ENCODE measurements at regions not wholly inside any gene's neighbourhood (a gene's known extent, or its start where the extent isn't known, plus 50 kb on each side); places are given as distances from the start of the nearest gene placed in this dataset.

- no peak overlapping the region for H3K4me3 ChIP-seq (ENCODE audit: low read depth, low read length)
- intact Hi-C loops (cut with micrococcal nuclease; ENCODE audit: unreplicated experiment) = no loop called here
- TF ChIP-seq CTCF (IDR thresholded peaks at IDR 0.05; ENCODE audit: insufficient read depth in 1 of 2, low read depth in 1 of 2, low read length in 1 of 2, severe bottlenecking in 1 of 2, unreplicated experiment in 1 of 2) = no peak
- H3K4me1 Mint-ChIP-seq (ENCODE audit: low read depth, unreplicated experiment) = peaks cover 24% of the 10 kb centered on the region
- no peaks in the 10 kb centered on the region for H3K36me3 ChIP-seq (ENCODE audit: control insufficient read depth, insufficient read depth, low read length)
- CTCF ChIA-PET = no interaction called here
- H3K9me3 Mint-ChIP-seq (ENCODE audit: unreplicated experiment) = peaks cover 8% of the 10 kb centered on the region
- no peak overlapping the region for H3K4me3 Mint-ChIP-seq (ENCODE audit: unreplicated experiment)
- H3K27ac Mint-ChIP-seq (ENCODE audit: unreplicated experiment) = no peak overlapping the region
- POLR2A ChIA-PET = no interaction called here
- no peaks in the 10 kb centered on the region for H3K27me3 ChIP-seq (replicated peaks; ENCODE audit: control insufficient read depth, insufficient read depth, low read length)
- H3K27me3 Mint-ChIP-seq (ENCODE audit: insufficient read depth, unreplicated experiment) = no peaks in the 10 kb centered on the region
- no peaks in the 10 kb centered on the region for H3K9me3 ChIP-seq
- no peaks in the 10 kb centered on the region for H3K36me3 Mint-ChIP-seq (ENCODE audit: insufficient read depth, unreplicated experiment)
- BruUV-seq (replicated peaks) = no TSS peak
- DNase-seq = no peak
- H3K4me1 ChIP-seq = no peaks in the 10 kb centered on the region
Observed at GRCh38 chr6:137738931-137739504, 128.0 kb upstream of the TNFAIP3 start.

DNA sequence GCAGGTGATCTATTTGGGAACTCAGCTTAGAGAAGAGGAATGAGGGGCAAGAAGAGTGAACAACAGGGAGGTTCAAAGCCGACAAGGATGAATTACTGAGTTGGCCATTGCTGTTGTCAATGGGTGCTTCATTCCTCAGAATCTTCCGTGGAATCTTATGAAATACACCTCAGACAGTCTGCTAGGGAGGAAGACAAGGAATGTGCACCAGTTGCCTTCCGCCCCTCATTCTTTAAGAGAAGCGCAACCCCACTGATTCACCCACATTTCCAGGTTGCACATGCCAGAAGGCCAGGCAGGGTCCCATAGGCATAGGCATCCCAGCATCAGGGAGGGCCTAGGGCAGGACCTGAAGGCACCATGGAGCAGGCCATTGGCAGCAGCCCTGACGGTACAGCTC lies 127.5 kb upstream of the TNFAIP3 start:
- no TSS peak for BruUV-seq (replicated peaks)
- no peaks in the 10 kb centered on the region for H3K27me3 ChIP-seq (replicated peaks; ENCODE audit: control insufficient read depth, insufficient read depth, low read length)
- peaks cover 24% of the 10 kb centered on the region for H3K4me1 Mint-ChIP-seq (ENCODE audit: low read depth, unreplicated experiment)
- CTCF ChIA-PET = no interaction called here
- no peaks in the 10 kb centered on the region for H3K36me3 ChIP-seq (ENCODE audit: control insufficient read depth, insufficient read depth, low read length)
- no peaks in the 10 kb centered on the region for H3K9me3 ChIP-seq
- H3K9me3 Mint-ChIP-seq (ENCODE audit: unreplicated experiment) = peaks cover 8% of the 10 kb centered on the region
- intact Hi-C loops (cut with micrococcal nuclease; ENCODE audit: unreplicated experiment) = no loop called here
- no peak overlapping the region for H3K4me3 ChIP-seq (ENCODE audit: low read depth, low read length)
- no peaks in the 10 kb centered on the region for H3K36me3 Mint-ChIP-seq (ENCODE audit: insufficient read depth, unreplicated experiment)
- H3K27ac Mint-ChIP-seq (ENCODE audit: unreplicated experiment) = no peak overlapping the region
- H3K4me1 ChIP-seq = no peaks in the 10 kb centered on the region
- H3K27me3 Mint-ChIP-seq (ENCODE audit: insufficient read depth, unreplicated experiment) = no peaks in the 10 kb centered on the region
- H3K4me3 Mint-ChIP-seq (ENCODE audit: unreplicated experiment) = no peak overlapping the region
- POLR2A ChIA-PET = no interaction called here
- no peak for DNase-seq
- TF ChIP-seq CTCF (IDR thresholded peaks at IDR 0.05; ENCODE audit: insufficient read depth in 1 of 2, low read depth in 1 of 2, low read length in 1 of 2, severe bottlenecking in 1 of 2, unreplicated experiment in 1 of 2) = no peak

DNA sequence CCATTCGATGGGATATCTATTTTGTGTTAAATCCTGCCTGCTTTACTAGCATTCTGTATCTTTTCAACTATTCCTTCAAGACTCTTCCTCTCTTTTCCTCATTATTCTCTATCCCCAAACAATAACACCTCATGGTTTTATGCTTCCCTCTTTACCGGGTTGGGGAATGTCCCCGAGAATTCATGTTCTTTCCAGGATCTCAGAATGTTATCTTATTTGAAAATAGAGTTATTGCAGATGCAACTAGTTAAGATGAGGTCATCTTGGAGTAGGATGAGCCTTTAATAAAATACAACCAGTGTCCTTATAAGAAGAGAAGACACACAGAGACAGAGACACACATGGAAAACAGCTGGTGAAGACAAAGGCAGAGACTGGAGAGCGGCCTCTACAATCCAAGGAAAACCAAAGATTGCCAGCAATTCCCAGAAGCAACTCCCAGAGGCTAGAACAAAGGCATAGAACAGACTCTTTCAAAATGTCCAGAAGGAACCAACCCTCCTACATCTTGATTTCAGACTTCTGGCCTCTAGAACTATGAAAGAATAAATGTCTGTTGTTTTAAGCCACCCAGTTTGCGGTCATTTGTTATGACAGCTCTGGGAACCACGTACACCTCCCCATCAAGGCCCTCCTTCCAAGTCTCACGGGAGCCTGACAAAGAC lies 126.8 kb upstream of the TNFAIP3 start:
- TF ChIP-seq CTCF (IDR thresholded peaks at IDR 0.05; ENCODE audit: insufficient read depth in 1 of 2, low read depth in 1 of 2, low read length in 1 of 2, severe bottlenecking in 1 of 2, unreplicated experiment in 1 of 2) = no peak
- peaks cover 24% of the 10 kb centered on the region for H3K4me1 Mint-ChIP-seq (ENCODE audit: low read depth, unreplicated experiment)
- H3K36me3 ChIP-seq (ENCODE audit: control insufficient read depth, insufficient read depth, low read length) = no peaks in the 10 kb centered on the region
- H3K9me3 ChIP-seq = no peaks in the 10 kb centered on the region
- H3K36me3 Mint-ChIP-seq (ENCODE audit: insufficient read depth, unreplicated experiment) = no peaks in the 10 kb centered on the region
- intact Hi-C loops (cut with micrococcal nuclease; ENCODE audit: unreplicated experiment) = no loop called here
- H3K4me3 Mint-ChIP-seq (ENCODE audit: unreplicated experiment) = no peak overlapping the region
- H3K27ac Mint-ChIP-seq (ENCODE audit: unreplicated experiment) = no peak overlapping the region
- CTCF ChIA-PET = no interaction called here
- POLR2A ChIA-PET = no interaction called here
- no peaks in the 10 kb centered on the region for H3K4me1 ChIP-seq
- H3K4me3 ChIP-seq (ENCODE audit: low read depth, low read length) = no peak overlapping the region
- no peaks in the 10 kb centered on the region for H3K27me3 Mint-ChIP-seq (ENCODE audit: insufficient read depth, unreplicated experiment)
- no peaks in the 10 kb centered on the region for H3K27me3 ChIP-seq (replicated peaks; ENCODE audit: control insufficient read depth, insufficient read depth, low read length)
- no peak for DNase-seq
- BruUV-seq (replicated peaks) = no TSS peak
- H3K9me3 Mint-ChIP-seq (ENCODE audit: unreplicated experiment) = peaks cover 8% of the 10 kb centered on the region

Measured in Caco-2 (cell line).